ENCODE measurements at regions not wholly inside any gene's neighbourhood (a gene's known extent, or its start where the extent isn't known, plus 50 kb on each side); places are given as distances from the start of the nearest gene placed in this dataset.

DNA sequence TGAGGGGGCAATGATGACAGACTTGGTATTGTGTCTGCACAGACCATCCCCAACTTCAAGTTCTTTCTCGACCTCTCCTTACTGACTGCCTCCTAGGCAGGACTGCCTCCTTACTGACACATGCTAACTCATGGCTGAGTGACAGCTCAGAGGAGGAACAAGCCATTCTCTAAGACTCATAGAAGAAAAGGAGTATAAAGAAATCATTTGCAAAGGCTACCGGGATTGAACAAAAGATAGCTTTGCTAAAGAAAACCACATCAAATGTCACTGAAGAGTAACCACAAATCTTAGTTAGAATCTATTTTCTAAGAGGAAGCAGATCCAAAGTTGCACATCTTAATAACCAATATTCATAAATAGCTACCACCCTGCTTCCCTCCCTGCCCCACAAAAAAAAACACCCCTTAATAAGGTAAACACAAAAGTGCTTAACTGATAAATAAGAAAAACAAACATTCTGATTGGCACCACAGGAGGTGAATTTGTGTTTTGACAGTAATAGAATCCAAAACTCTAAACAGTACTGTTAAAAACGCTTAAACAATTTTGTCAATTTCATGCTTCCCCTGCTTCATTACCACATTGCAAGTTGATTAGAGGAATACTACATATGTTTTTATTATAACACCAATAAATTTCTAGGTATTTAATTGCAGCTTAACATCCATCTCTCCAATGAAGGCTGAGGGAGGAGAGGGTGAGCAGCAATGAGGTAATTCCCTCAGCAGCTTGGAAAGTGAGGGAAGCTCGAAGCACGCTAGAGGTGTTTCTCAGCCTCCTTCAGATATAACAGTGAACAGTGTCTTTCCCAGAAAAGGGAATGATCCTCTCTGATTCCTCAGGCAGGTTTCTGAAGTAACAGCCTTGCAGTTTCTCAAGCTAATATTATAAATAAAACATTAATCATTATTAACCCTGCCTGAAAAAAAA is 160.0 kb downstream of the HNRNPD start:
- DNase-seq (ENCODE audit: low read depth, low spot score) (no peak), FAIRE-seq (no peak), ATAC-seq (no peak)
- Histone ChIP-seq H3K9ac (ENCODE audit: control insufficient read depth, insufficient read depth, low read length) (no peak overlapping the region), H3K27ac (ENCODE audit: control insufficient read depth, insufficient read depth) (no peak overlapping the region), H3K9me3 (replicated peaks; ENCODE audit: control insufficient read depth, insufficient read depth, low read length) (no peaks in the 10 kb centered on the region), H2AFZ (ENCODE audit: control insufficient read depth, low read depth, low read length) (no peak overlapping the region), H3K4me3 (no peak overlapping the region), H3K36me3 (ENCODE audit: control insufficient read depth in 2 of 2, insufficient read depth in 2 of 2, low read length in 1 of 2) (no peaks in the 10 kb centered on the region), H3K4me1 (ENCODE audit: control insufficient read depth, insufficient read depth, low read length) (no peaks in the 10 kb centered on the region), H4K20me1 (ENCODE audit: control insufficient read depth, insufficient read depth) (no peaks in the 10 kb centered on the region), H3K27me3 (replicated peaks in 1 of 2; ENCODE audit: control insufficient read depth in 2 of 2, insufficient read depth in 2 of 2, low read length in 1 of 2) (no peaks in the 10 kb centered on the region), H3K4me2 (ENCODE audit: control insufficient read depth, insufficient read depth) (no peak overlapping the region), H3K79me2 (ENCODE audit: control insufficient read depth, insufficient read depth, low read length) (no peaks in the 10 kb centered on the region)
- intact Hi-C loops (cut with micrococcal nuclease; ENCODE audit: unreplicated experiment): no loop called here
- WGBS (ENCODE audit: insufficient coverage, insufficient replicate concordance, low lambda C conversion rate, missing lambda C conversion rate): 26% methylated on average over 5 of the region's 5 CpGs
- ChIA-PET CTCF (interaction anchor here (0.9 kb wide), 1 partner anchor 12 kb away, joined by 4 read pairs; no protein-coding TSS in a partner anchor), POLR2A (no interaction called here), SMC1A (ENCODE audit: uncharacterized antibody, unreplicated experiment) (no interaction called here), RAD21 (ENCODE audit: unreplicated experiment) (no interaction called here)
- BruUV-seq (replicated peaks): no TSS peak
- in situ Hi-C loops (cut with MboI): no loop called here
- TF ChIP-seq, protein P1, sequence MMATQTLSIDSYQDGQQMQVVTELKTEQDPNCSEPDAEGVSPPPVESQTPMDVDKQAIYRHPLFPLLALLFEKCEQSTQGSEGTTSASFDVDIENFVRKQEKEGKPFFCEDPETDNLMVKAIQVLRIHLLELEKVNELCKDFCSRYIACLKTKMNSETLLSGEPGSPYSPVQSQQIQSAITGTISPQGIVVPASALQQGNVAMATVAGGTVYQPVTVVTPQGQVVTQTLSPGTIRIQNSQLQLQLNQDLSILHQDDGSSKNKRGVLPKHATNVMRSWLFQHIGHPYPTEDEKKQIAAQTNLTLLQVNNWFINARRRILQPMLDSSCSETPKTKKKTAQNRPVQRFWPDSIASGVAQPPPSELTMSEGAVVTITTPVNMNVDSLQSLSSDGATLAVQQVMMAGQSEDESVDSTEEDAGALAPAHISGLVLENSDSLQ (IDR thresholded peaks at IDR 0.05): peak; percentile 41; the same call in 1 of the 2 replicates
- TF ChIP-seq, protein P2, sequence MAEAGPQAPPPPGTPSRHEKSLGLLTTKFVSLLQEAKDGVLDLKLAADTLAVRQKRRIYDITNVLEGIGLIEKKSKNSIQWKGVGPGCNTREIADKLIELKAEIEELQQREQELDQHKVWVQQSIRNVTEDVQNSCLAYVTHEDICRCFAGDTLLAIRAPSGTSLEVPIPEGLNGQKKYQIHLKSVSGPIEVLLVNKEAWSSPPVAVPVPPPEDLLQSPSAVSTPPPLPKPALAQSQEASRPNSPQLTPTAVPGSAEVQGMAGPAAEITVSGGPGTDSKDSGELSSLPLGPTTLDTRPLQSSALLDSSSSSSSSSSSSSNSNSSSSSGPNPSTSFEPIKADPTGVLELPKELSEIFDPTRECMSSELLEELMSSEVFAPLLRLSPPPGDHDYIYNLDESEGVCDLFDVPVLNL (IDR thresholded peaks at IDR 0.05; ENCODE audit: low read depth, low read length): no peak
- no peak for TF ChIP-seq NR2C1 (IDR thresholded peaks at IDR 0.05)

Measured in GM12878 (cell line).